Activated naive CD8-positive, alpha-beta T cell treated with anti-CD3 and anti-CD28 coated beads, Interleukin-2, amount 50 U/mL, for 24 hours (primary cell): ENCODE measurements at regions not wholly inside any gene's neighbourhood (a gene's known extent, or its start where the extent isn't known, plus 50 kb on each side); places are given as distances from the start of the nearest gene placed in this dataset.
"Not testable (repeated sequence)": the region's sequence is repeated elsewhere in the genome, so short reads cannot be mapped to it uniquely, and the experiment has no call there.

ENCODE experiments used
- ATAC-seq: fragments of 150-1000 bp; cut with Tn5 transposase; one replicate; pipeline ENCODE4 v1.10.0; 2021
- DNase-seq: peaks from one replicate; pipeline ENCODE4 v3.0.0; 2021
- H3K27ac Mint-ChIP-seq: one replicate; pipeline ENCODE4 v1.8.0; 2021; ENCODE audit warnings: mild to moderate bottlenecking, mixed read lengths
- H3K27me3 Mint-ChIP-seq: one replicate; pipeline ENCODE4 v1.8.0; 2021; ENCODE audit warnings: mixed read lengths
- H3K36me3 Mint-ChIP-seq: one replicate; pipeline ENCODE4 v1.8.0; 2021; ENCODE audit warnings: low read depth, mixed read lengths
- H3K4me1 Mint-ChIP-seq: one replicate; pipeline ENCODE4 v1.8.0; 2021; ENCODE audit warnings: mixed read lengths
- H3K4me3 Mint-ChIP-seq: one replicate; pipeline ENCODE4 v1.8.0; 2021; ENCODE audit warnings: mild to moderate bottlenecking, moderate library complexity, mixed read lengths
- H3K9me3 Mint-ChIP-seq: one replicate; pipeline ENCODE4 v1.8.0; 2021; ENCODE audit warnings: mixed read lengths

DNA sequence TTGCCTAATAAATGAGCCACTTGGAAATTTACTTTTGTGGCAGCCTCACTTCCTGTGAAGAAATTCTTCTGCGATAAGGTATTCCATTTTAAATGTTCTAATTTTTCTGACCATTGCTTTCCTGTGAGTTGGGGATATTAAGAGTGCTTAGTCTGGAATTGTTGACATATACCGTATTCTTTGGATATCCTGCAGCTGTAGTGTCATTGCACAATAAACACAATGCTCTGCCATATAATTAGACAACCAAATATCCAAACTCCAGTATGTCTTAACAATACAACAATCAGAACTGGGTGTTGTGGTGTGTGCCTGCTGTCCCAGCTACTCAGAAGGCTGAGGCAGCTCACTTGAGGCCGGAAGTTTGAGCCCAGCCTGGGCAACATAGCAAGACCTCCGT is 99.4 kb downstream of the LUZP4 start:
- DNase-seq (no peak), ATAC-seq (no peak)
- Mint-ChIP-seq H3K36me3 (no peaks in the 10 kb centered on the region), H3K4me3 (no peak overlapping the region), H3K4me1 (no peaks in the 10 kb centered on the region), H3K27me3 (no peaks in the 10 kb centered on the region), H3K9me3 (no peaks in the 10 kb centered on the region), H3K27ac (no peak overlapping the region)

DNA sequence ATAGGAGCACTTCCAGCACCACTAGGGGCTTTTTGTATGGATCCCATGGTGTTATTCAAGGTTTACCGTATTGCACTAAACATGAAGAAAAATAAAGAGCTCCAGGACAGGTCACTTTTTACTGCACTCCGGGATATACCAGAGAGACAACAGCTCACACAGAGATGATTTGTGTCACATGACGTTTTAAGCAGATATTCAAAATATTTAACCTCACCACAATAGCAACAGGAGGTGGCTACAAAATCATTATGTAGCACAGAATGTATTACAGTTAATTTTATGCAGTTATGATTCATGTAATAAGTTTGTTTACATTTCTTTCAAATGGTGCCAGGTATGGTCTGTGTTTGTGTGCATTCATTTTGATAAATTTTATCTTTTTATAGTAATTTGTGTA is 100.6 kb downstream of the LUZP4 start:
- no peak overlapping the region for H3K27ac Mint-ChIP-seq
- H3K36me3 Mint-ChIP-seq: no peaks in the 10 kb centered on the region
- H3K4me1 Mint-ChIP-seq: no peaks in the 10 kb centered on the region
- no peak for DNase-seq
- H3K27me3 Mint-ChIP-seq: no peaks in the 10 kb centered on the region
- no peak overlapping the region for H3K4me3 Mint-ChIP-seq
- no peak for ATAC-seq
- no peaks in the 10 kb centered on the region for H3K9me3 Mint-ChIP-seq

DNA sequence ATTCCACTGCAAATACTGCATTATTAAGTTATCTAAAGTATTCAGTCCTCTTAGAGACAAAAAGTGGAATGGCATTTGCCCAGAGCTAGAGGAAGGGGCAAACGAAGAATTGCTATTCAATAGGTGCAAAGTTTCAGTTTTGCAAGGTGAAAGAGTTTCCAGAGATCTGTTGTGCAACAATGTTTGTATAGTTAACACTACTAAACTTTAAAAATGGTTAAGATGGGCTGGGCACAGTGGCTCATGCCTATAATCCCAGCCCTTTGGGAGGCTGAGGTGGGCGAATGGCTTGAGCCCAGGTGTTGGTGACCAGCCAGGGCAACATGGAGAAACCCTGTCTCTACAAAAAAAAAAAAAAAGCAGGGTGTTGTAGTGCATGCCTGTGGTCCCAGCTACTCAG is 102.5 kb downstream of the LUZP4 start:
- Mint-ChIP-seq H3K4me3 (no peak overlapping the region), H3K27ac (no peak overlapping the region), H3K27me3 (no peaks in the 10 kb centered on the region), H3K9me3 (no peaks in the 10 kb centered on the region), H3K4me1 (no peaks in the 10 kb centered on the region), H3K36me3 (no peaks in the 10 kb centered on the region)
- ATAC-seq (no peak), DNase-seq (no peak)

DNA sequence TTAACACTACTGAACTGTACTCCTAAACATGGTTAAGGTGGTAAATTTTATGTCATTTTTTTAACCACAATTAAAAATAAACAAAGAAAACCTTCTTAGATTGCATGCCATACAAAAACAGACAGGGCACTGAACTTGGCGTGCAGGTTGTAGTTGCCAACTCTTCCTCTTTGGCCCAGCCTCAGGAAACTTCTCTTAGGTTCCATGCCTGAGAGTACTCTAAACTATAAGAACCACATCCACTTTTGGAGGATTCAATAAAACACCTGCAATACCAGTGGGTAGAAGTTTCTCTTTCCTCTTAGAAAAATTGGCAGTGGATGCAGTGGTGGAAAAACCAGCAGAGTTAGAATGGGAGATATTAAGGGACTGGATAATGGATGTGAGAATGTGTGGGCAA is 103.4 kb downstream of the LUZP4 start:
- H3K4me1 Mint-ChIP-seq: no peaks in the 10 kb centered on the region
- H3K27me3 Mint-ChIP-seq: no peaks in the 10 kb centered on the region
- no peaks in the 10 kb centered on the region for H3K9me3 Mint-ChIP-seq
- no peaks in the 10 kb centered on the region for H3K36me3 Mint-ChIP-seq
- H3K27ac Mint-ChIP-seq: no peak overlapping the region
- ATAC-seq: no peak
- no peak for DNase-seq
- H3K4me3 Mint-ChIP-seq: no peak overlapping the region

DNA sequence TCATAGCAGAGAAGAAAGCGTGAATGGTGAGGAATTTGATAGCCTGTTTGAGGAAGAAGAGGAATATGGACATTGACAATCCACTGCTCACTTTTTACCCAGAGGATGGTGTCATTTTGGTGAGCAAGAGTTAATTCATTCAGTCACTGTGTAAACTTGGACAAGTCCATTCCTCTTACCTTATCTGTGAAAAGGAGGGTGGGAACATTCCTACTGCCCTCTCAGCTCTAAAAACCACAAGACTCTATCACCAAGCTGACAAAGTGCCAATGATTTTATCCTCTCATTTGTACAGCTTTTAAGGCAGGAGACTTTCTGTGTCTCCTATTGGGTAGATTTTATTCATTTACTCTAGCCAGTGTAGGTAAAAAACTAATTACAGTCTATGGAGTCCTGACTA is 103.8 kb downstream of the LUZP4 start:
- no peak for DNase-seq
- Mint-ChIP-seq H3K4me1 (no peaks in the 10 kb centered on the region), H3K27me3 (no peaks in the 10 kb centered on the region), H3K9me3 (no peaks in the 10 kb centered on the region), H3K4me3 (no peak overlapping the region), H3K36me3 (no peaks in the 10 kb centered on the region), H3K27ac (no peak overlapping the region)
- no peak for ATAC-seq

DNA sequence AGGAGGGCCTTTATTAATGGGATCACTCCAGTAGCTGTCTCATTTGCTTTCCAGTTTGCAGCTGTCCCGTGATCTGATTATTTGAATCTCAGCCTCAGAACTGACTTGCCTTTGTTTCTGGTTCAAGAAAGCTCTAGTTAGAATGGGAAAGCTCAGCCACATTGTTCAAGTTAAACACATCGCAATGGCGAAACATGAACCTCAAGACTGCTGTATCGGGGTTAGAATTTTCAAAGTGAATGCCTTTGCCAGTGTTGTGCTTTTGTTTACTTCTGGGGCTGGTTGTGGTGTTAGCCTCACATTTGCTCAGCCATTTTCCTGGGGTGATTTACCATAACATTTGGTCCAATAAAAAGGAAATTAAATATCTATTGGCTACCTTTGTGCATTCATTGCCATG is 105.3 kb downstream of the LUZP4 start:
- not testable (repeated sequence) for DNase-seq, H3K9me3 Mint-ChIP-seq, H3K27ac Mint-ChIP-seq, H3K36me3 Mint-ChIP-seq, H3K4me1 Mint-ChIP-seq, ATAC-seq, H3K27me3 Mint-ChIP-seq, H3K4me3 Mint-ChIP-seq

DNA sequence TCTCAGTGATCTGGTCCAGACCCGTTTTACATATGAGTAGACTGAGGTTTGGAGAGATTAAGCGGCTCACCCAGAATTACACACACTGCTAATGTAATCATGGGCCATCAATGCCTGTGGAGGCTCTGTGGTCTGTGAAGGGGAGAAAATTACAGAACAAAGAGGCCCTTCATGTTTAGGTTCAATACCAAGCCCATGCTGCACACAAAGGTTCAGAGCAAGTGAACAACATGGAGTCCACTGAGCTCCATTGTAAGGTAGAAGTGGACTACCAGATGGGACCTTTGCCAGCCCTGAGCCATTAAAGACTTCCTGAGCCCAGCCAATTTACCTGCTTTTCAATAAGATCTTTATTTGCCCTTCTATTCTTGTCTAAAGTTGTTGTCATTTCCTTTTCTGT is 109.8 kb downstream of the LUZP4 start:
- no peak for ATAC-seq
- Mint-ChIP-seq H3K36me3 (no peaks in the 10 kb centered on the region), H3K27ac (no peak overlapping the region), H3K9me3 (no peaks in the 10 kb centered on the region), H3K4me3 (no peak overlapping the region), H3K4me1 (no peaks in the 10 kb centered on the region), H3K27me3 (no peaks in the 10 kb centered on the region)
- DNase-seq: no peak

DNA sequence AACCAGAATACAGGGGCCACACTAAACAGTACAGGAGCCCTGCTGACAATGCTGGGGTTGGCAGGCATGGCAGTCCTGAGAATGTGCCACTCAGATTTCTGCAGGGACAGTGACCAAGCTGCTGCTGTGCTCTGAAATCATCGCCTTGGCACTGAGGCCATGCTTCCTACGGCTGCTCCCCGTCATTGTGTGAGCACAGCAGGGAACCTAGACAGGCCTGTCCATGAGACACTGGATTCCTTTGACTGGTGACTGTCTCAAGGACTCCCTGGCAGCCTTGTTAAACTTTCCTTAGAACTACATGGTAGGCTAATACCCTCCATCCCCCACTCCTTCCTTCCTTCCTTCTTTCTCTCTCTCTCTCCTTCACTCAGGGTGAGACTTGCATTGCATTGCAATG is 111.4 kb downstream of the LUZP4 start:
- Mint-ChIP-seq H3K36me3 (no peaks in the 10 kb centered on the region), H3K27me3 (no peaks in the 10 kb centered on the region), H3K27ac (no peak overlapping the region), H3K9me3 (no peaks in the 10 kb centered on the region), H3K4me3 (no peak overlapping the region), H3K4me1 (no peaks in the 10 kb centered on the region)
- ATAC-seq: no peak
- DNase-seq: no peak

DNA sequence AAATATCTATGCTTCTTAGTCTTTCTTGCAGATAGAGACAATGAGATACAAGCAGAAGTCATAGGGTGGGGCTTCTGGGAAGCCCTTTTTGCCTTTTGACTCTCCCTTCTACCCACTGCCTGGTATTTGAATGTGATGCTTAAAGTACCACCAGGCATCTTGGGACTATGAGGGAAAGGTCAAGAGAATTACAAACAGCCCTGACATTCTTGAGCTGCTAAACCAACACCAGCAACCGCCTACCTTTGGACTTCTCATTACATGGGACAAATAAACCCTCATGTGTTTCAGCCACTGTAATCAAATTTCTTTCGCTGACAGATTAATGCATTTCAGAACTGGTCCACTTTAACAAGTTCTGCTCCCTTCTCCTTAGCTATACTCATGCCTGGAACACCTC is 112.8 kb downstream of the LUZP4 start:
- no peak for ATAC-seq
- no peak for DNase-seq
- Mint-ChIP-seq H3K27me3 (no peaks in the 10 kb centered on the region), H3K36me3 (no peaks in the 10 kb centered on the region), H3K4me3 (no peak overlapping the region), H3K9me3 (no peaks in the 10 kb centered on the region), H3K27ac (no peak overlapping the region), H3K4me1 (no peaks in the 10 kb centered on the region)

DNA sequence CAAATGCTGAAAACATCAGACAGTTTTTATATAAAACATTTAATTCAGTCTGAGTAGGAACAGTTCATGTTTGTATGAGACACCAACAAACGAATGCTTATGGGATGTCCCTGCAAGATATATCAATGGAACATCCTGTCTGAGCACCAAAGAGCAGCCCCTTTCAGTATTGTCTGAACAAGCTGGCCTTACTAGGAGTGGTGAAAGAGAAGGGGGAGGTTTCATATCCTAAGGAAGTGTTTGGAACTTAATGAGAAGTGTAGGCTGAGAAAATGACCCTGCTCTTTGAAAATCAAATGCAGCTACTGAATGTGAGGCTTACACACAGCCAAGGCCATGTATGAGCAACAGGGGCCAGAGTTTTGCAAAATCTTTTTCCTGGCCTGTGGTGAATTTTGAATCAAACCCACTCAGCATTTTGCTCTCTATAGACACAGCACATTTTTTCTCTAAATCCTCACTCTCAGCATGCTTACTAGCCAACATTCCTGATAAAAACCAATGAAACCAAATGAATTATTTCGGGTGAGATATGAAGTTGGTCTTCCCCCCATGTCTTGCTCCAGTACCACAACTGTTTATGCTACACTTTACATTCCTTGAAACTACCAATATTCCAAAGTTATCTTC is 119.4 kb downstream of the LUZP4 start:
- H3K4me3 Mint-ChIP-seq: no peak overlapping the region
- ATAC-seq (no peak), DNase-seq (no peak)
- H3K9me3 Mint-ChIP-seq: no peaks in the 10 kb centered on the region
- no peaks in the 10 kb centered on the region for H3K36me3 Mint-ChIP-seq
- H3K27ac Mint-ChIP-seq: no peak overlapping the region
- H3K4me1 Mint-ChIP-seq: no peaks in the 10 kb centered on the region
- no peaks in the 10 kb centered on the region for H3K27me3 Mint-ChIP-seq

DNA sequence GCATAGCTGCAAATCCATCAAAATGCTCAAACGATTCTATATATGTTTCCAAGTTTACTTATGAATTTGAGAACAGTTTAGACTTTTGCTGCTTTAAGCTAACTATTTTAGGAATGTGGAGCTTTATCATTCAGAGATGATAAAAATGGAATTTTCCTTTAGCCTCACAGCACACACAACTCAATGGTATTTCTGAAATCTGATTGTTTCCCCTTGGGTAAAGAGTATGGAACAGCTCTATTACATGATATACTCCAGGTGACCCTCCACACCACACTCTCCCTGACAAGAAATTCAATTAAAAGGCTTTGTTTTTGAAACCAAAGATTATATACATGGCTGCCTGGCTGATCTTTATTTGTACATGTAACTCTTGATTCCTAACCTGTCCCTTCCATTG is 120.0 kb downstream of the LUZP4 start:
- no peaks in the 10 kb centered on the region for H3K27me3 Mint-ChIP-seq
- ATAC-seq (no peak), DNase-seq (no peak)
- H3K4me1 Mint-ChIP-seq: no peaks in the 10 kb centered on the region
- H3K9me3 Mint-ChIP-seq: no peaks in the 10 kb centered on the region
- no peaks in the 10 kb centered on the region for H3K36me3 Mint-ChIP-seq
- H3K4me3 Mint-ChIP-seq: no peak overlapping the region
- no peak overlapping the region for H3K27ac Mint-ChIP-seq

DNA sequence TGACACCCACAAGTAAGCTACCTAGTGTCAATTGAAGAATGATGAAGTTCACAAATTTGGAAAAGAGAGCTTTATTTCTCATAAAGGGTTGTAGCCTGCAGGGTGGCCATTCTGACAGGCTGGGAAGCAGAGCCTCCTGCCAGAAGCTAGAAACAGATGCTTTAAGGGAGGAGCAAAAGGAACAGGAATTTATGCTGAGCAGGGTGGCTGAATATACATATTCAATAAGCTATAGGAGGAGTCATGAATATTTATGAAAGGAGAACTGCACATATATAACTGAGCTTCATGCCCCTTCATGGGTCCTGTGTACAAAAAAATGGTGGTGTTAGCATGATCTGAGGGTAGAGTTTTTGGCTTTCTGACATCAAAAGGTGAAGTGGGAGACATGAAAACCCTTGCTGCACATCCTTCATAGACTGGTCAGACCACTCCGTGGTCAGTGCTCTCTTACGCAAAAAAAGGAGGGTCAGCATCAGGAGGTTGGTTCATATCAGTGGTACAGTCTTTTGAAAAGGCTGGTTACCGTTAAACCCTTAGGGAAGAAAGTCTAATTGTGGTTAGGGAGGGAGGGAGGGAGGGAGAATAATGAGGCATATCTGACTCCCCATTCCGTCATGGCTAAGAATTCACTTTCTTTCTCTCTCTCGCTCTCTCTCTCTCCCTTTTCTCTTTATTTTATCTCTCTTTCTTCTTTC is 121.4 kb downstream of the LUZP4 start:
- Mint-ChIP-seq H3K4me3 (no peak overlapping the region), H3K27ac (no peak overlapping the region)

DNA sequence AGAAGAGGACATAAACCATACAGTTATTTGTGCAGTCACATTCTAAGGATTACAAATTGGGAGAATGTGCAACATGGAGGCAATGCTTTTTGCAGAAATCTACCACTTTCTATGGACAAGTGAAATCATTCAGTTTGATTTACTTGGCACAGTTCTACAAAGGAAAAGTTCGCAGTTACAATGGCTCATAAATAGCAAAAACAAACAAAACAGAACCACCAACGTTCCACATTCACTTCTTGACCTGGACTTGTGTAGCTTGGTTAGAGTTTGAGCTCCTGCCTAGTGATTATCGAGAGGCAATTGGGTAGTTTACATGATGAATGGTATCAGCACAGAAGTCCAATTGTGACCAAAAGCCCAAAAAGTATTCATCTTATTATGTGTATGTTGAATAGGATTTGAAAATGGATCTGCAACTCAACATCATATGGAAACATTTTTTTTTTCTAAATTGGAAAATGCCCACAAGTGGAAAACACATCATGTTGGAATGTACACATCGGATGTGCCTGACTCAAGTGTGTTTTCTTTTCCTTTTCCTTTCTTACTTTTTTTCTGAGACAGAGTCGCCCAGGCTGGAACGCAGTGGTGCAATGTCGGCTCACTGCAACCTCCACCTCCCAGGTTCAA is 123.8 kb downstream of the LUZP4 start:
- ATAC-seq: no peak
- Mint-ChIP-seq H3K36me3 (no peaks in the 10 kb centered on the region), H3K27ac (no peak overlapping the region), H3K4me3 (no peak overlapping the region), H3K4me1 (no peaks in the 10 kb centered on the region), H3K9me3 (no peaks in the 10 kb centered on the region), H3K27me3 (peaks cover 4% of the 10 kb centered on the region)
- DNase-seq: no peak

More for the DNA sequence above, 121.4 kb downstream of the LUZP4 start:
- no peaks in the 10 kb centered on the region for H3K9me3 Mint-ChIP-seq
- DNase-seq: no peak
- no peaks in the 10 kb centered on the region for H3K27me3 Mint-ChIP-seq
- H3K4me1 Mint-ChIP-seq: no peaks in the 10 kb centered on the region
- ATAC-seq: no peak
- H3K36me3 Mint-ChIP-seq: no peaks in the 10 kb centered on the region

DNA sequence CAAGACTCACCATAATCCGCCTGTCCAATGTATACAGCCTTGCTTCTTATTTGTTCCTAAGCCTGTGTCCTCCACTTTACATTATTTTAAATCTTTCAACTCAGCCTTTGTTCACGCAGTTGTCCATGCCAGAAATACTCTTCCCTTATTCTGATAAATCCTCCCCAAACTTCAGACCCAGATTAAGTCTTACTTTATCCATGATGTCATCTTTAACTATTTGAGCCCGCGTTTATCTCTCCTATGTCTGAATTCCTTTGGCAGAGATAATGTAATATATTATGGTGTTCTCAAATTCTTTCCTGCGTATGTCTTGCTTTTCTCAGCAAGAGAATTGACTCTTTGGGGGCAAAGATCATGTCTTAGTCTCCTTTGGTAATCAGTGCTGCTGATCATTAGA is 129.6 kb downstream of the LUZP4 start:
- DNase-seq: no peak
- H3K4me3 Mint-ChIP-seq: no peak overlapping the region
- H3K36me3 Mint-ChIP-seq: no peaks in the 10 kb centered on the region
- H3K4me1 Mint-ChIP-seq: no peaks in the 10 kb centered on the region
- no peak overlapping the region for H3K27ac Mint-ChIP-seq
- no peaks in the 10 kb centered on the region for H3K9me3 Mint-ChIP-seq
- no peak for ATAC-seq
- H3K27me3 Mint-ChIP-seq: peaks cover 6% of the 10 kb centered on the region

DNA sequence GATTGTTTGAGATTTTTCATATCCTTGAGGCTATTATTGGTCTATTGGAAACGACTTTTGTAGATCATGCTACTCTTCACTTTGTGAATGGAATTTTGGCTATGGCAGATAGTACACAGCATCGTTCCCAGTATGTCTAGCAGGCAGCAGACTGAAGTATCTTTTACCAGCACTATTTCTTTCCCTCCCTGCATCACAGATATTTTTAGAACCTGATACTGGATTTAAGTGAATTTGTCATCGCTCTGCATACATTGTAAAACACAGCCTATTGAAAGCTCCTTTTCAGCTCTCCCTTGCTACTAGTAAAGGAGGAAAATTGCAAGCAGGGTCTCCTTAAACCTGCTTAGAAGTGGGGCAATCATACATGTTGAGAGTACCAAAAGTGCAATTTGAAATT is 133.6 kb downstream of the LUZP4 start:
- Mint-ChIP-seq H3K4me1 (no peaks in the 10 kb centered on the region), H3K27ac (no peak overlapping the region), H3K36me3 (no peaks in the 10 kb centered on the region), H3K27me3 (peaks cover 2% of the 10 kb centered on the region), H3K9me3 (no peaks in the 10 kb centered on the region), H3K4me3 (no peak overlapping the region)
- no peak for DNase-seq
- ATAC-seq: no peak
